ENCODE measurements at regions not wholly inside any gene's neighbourhood (a gene's known extent, or its start where the extent isn't known, plus 50 kb on each side); places are given as distances from the start of the nearest gene placed in this dataset.
A peak's percentile ranks its signal among the peaks of the same experiment; 100 is the strongest.

- DNase-seq (ENCODE audit: low read depth in 2 of 2), result no peak
Observed at GRCh38 chr1:195568389-195568788, 1039.9 kb downstream of the KCNT2 start.

- DNase-seq (ENCODE audit: low read depth in 2 of 2), result no peak
Observed at GRCh38 chr1:195562074-195562473, 1046.2 kb downstream of the KCNT2 start.

GRCh38 chr1:195550071-195550862 lies 1058.0 kb downstream of the KCNT2 start:
- no peak for DNase-seq (ENCODE audit: low read depth in 2 of 2)

GRCh38 chr1:195530961-195531360 lies 1077.3 kb downstream of the KCNT2 start:
- peak; percentile 12 to 20 for DNase-seq (ENCODE audit: low read depth in 2 of 2)

- DNase-seq (ENCODE audit: low read depth in 2 of 2), result no peak
Observed at GRCh38 chr1:195529881-195530280, 1078.4 kb downstream of the KCNT2 start.

- DNase-seq (ENCODE audit: low read depth in 2 of 2), result no peak
Observed at GRCh38 chr1:195520757-195521156, 1087.5 kb downstream of the KCNT2 start.

GRCh38 chr1:195516036-195516435 lies 1092.2 kb downstream of the KCNT2 start:
- DNase-seq (ENCODE audit: low read depth in 2 of 2), result no peak

GRCh38 chr1:195511501-195511900 lies 1096.7 kb downstream of the KCNT2 start:
- DNase-seq (ENCODE audit: low read depth in 2 of 2), result no peak

GRCh38 chr1:195501118-195501517 lies 1107.1 kb downstream of the KCNT2 start:
- no peak for DNase-seq (ENCODE audit: low read depth in 2 of 2)

- no peak for DNase-seq (ENCODE audit: low read depth in 2 of 2)
Observed at GRCh38 chr1:195495720-195496635, 1112.3 kb downstream of the KCNT2 start.

GRCh38 chr1:195482137-195482536 lies 1126.1 kb downstream of the KCNT2 start:
- no peak for DNase-seq (ENCODE audit: low read depth in 2 of 2)

GRCh38 chr1:195481293-195481692 lies 1126.9 kb downstream of the KCNT2 start:
- DNase-seq (ENCODE audit: low read depth in 2 of 2), result no peak

GRCh38 chr1:195475568-195475967 lies 1132.7 kb downstream of the KCNT2 start:
- DNase-seq (ENCODE audit: low read depth in 2 of 2), result no peak

- DNase-seq (ENCODE audit: low read depth in 2 of 2), result no peak
Observed at GRCh38 chr1:195472291-195472690, 1135.9 kb downstream of the KCNT2 start.

- DNase-seq (ENCODE audit: low read depth in 2 of 2), result no peak
Observed at GRCh38 chr1:195466639-195467038, 1141.6 kb downstream of the KCNT2 start.

- peak; percentile 29 to 36 for DNase-seq (ENCODE audit: low read depth in 2 of 2)
Observed at GRCh38 chr1:195462646-195463045, 1145.6 kb downstream of the KCNT2 start.

GRCh38 chr1:195462152-195462551 lies 1146.1 kb downstream of the KCNT2 start:
- no peak for DNase-seq (ENCODE audit: low read depth in 2 of 2)

- no peak for DNase-seq (ENCODE audit: low read depth in 2 of 2)
Observed at GRCh38 chr1:195458365-195458764, 1149.9 kb downstream of the KCNT2 start.

- no peak for DNase-seq (ENCODE audit: low read depth in 2 of 2)
Observed at GRCh38 chr1:195450794-195451193, 1157.4 kb downstream of the KCNT2 start.

GRCh38 chr1:195439661-195440060 lies 1168.6 kb downstream of the KCNT2 start:
- no peak for DNase-seq (ENCODE audit: low read depth in 2 of 2)

- DNase-seq (ENCODE audit: low read depth in 2 of 2), result no peak
Observed at GRCh38 chr1:195434566-195435203, 1173.6 kb downstream of the KCNT2 start.

- no peak for DNase-seq (ENCODE audit: low read depth in 2 of 2)
Observed at GRCh38 chr1:195430826-195431225, 1177.4 kb downstream of the KCNT2 start.
